ENCODE measurements at regions not wholly inside any gene's neighbourhood (a gene's known extent, or its start where the extent isn't known, plus 50 kb on each side); places are given as distances from the start of the nearest gene placed in this dataset.
A peak's percentile ranks its signal among the peaks of the same experiment; 100 is the strongest.

GRCh38 chr5:53815471-53815870 is 255.0 kb downstream of the NDUFS4 start:
- Histone ChIP-seq H3K9ac (ENCODE audit: low read length) (no peak overlapping the region), H3K79me2 (ENCODE audit: low read length) (no peaks in the 10 kb centered on the region), H3K27me3 (replicated peaks; ENCODE audit: insufficient read depth, low read length) (no peaks in the 10 kb centered on the region), H3K4me2 (ENCODE audit: low read depth, low read length) (no peak overlapping the region), H3K4me3 (ENCODE audit: low read length) (no peak overlapping the region), H3K36me3 (replicated peaks; ENCODE audit: insufficient read depth, low read length) (no peaks in the 10 kb centered on the region), H3K4me1 (ENCODE audit: low read length) (peaks cover 22% of the 10 kb centered on the region), H3K9me2 (replicated peaks; ENCODE audit: insufficient read depth, low read length) (no peaks in the 10 kb centered on the region), H3K9me3 (replicated peaks; ENCODE audit: insufficient read depth, low read length) (no peaks in the 10 kb centered on the region), H3F3A (ENCODE audit: insufficient read depth, low read length) (no peaks in the 10 kb centered on the region), H3K27ac (ENCODE audit: low read length) (no peak overlapping the region), H4K20me1 (ENCODE audit: insufficient read depth, low read length) (no peaks in the 10 kb centered on the region), H2AFZ (ENCODE audit: low read length) (no peak overlapping the region)
- TF ChIP-seq EZH2 (optimal IDR thresholded peaks at IDR 0.05; ENCODE audit: low read depth, low read length) (no peak), EZH2phosphoT487 (IDR thresholded peaks at IDR 0.05; ENCODE audit: low read length) (no peak)
- TF ChIP-seq, protein P1, sequence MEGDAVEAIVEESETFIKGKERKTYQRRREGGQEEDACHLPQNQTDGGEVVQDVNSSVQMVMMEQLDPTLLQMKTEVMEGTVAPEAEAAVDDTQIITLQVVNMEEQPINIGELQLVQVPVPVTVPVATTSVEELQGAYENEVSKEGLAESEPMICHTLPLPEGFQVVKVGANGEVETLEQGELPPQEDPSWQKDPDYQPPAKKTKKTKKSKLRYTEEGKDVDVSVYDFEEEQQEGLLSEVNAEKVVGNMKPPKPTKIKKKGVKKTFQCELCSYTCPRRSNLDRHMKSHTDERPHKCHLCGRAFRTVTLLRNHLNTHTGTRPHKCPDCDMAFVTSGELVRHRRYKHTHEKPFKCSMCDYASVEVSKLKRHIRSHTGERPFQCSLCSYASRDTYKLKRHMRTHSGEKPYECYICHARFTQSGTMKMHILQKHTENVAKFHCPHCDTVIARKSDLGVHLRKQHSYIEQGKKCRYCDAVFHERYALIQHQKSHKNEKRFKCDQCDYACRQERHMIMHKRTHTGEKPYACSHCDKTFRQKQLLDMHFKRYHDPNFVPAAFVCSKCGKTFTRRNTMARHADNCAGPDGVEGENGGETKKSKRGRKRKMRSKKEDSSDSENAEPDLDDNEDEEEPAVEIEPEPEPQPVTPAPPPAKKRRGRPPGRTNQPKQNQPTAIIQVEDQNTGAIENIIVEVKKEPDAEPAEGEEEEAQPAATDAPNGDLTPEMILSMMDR (IDR thresholded peaks at IDR 0.05; ENCODE audit: low read length): no peak
- DNase-seq: no peak

DNA sequence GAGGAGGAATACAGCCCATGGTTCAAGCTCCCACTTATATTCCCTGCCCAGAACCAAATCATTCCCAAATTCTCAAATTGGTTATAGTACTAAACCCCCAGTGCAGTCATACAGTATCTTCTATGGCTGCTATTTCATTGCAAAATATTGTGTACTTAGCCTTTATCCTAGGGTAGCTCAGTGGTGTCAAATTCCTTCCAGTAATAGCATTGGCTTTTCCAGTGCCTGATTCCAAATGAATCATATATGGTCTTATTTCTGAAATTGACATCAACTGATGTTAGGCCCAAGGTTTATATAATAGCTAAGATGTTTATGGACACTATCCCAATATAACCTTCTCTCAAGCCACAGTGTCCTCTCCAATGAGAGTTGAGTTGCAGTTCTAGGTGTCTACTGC is 256.7 kb downstream of the NDUFS4 start:
- H3K36me3 ChIP-seq (replicated peaks; ENCODE audit: insufficient read depth, low read length): no peaks in the 10 kb centered on the region
- no peaks in the 10 kb centered on the region for H4K20me1 ChIP-seq (ENCODE audit: insufficient read depth, low read length)
- no peaks in the 10 kb centered on the region for H3K27me3 ChIP-seq (replicated peaks; ENCODE audit: insufficient read depth, low read length)
- no peaks in the 10 kb centered on the region for H3K9me2 ChIP-seq (replicated peaks; ENCODE audit: insufficient read depth, low read length)
- H3K4me3 ChIP-seq (ENCODE audit: low read length): no peak overlapping the region
- H3K4me1 ChIP-seq (ENCODE audit: low read length): peaks cover 26% of the 10 kb centered on the region
- H3F3A ChIP-seq (ENCODE audit: insufficient read depth, low read length): no peaks in the 10 kb centered on the region
- H3K9ac ChIP-seq (ENCODE audit: low read length): no peak overlapping the region
- H2AFZ ChIP-seq (ENCODE audit: low read length): no peak overlapping the region
- no peaks in the 10 kb centered on the region for H3K9me3 ChIP-seq (replicated peaks; ENCODE audit: insufficient read depth, low read length)
- DNase-seq: no peak
- H3K4me2 ChIP-seq (ENCODE audit: low read depth, low read length): no peak overlapping the region
- H3K79me2 ChIP-seq (ENCODE audit: low read length): no peaks in the 10 kb centered on the region
- TF ChIP-seq, protein P1 (IDR thresholded peaks at IDR 0.05; ENCODE audit: low read length): no peak
- no peak for TF ChIP-seq EZH2phosphoT487 (IDR thresholded peaks at IDR 0.05; ENCODE audit: low read length)
- TF ChIP-seq EZH2 (optimal IDR thresholded peaks at IDR 0.05; ENCODE audit: low read depth, low read length): no peak
- H3K27ac ChIP-seq (ENCODE audit: low read length): no peak overlapping the region

DNA sequence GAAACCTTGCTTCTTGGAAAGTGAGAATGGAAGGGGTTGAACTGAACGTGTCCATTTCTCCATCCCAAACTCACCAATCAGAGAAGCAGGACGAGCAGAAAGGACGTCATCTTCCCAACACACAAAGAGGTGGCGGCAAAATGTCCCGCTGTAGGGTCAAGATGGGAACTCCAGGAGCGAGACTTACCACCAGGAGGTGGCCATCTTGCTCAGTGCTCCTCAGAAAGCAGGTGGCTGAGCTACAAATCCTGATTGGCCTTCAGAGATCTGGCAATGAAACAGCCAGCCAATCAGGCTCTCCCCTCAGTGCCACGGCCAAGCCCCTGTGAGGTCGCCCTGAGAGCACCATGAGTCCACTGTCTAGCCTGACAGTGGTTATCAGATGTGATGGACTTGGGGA is 259.0 kb downstream of the NDUFS4 start:
- H3K79me2 ChIP-seq (ENCODE audit: low read length): no peaks in the 10 kb centered on the region

More for the DNA sequence above, 259.0 kb downstream of the NDUFS4 start:
- H3K9ac ChIP-seq (ENCODE audit: low read length): no peak overlapping the region
- H3K4me3 ChIP-seq (ENCODE audit: low read length): no peak overlapping the region
- H3K4me1 ChIP-seq (ENCODE audit: low read length): peaks cover 23% of the 10 kb centered on the region
- H3K4me2 ChIP-seq (ENCODE audit: low read depth, low read length): peak overlapping the region; percentile 23; the same call in 1 of the 2 replicates
- no peaks in the 10 kb centered on the region for H3K27me3 ChIP-seq (replicated peaks; ENCODE audit: insufficient read depth, low read length)
- H3K9me3 ChIP-seq (replicated peaks; ENCODE audit: insufficient read depth, low read length): no peaks in the 10 kb centered on the region
- DNase-seq: no peak
- H3K9me2 ChIP-seq (replicated peaks; ENCODE audit: insufficient read depth, low read length): no peaks in the 10 kb centered on the region
- H3K36me3 ChIP-seq (replicated peaks; ENCODE audit: insufficient read depth, low read length): no peaks in the 10 kb centered on the region
- no peak overlapping the region for H2AFZ ChIP-seq (ENCODE audit: low read length)
- no peak overlapping the region for H3K27ac ChIP-seq (ENCODE audit: low read length)
- TF ChIP-seq EZH2 (optimal IDR thresholded peaks at IDR 0.05; ENCODE audit: low read depth, low read length) (no peak), EZH2phosphoT487 (IDR thresholded peaks at IDR 0.05; ENCODE audit: low read length) (no peak)
- TF ChIP-seq, protein P1 (IDR thresholded peaks at IDR 0.05; ENCODE audit: low read length): no peak
- H3F3A ChIP-seq (ENCODE audit: insufficient read depth, low read length): no peaks in the 10 kb centered on the region
- H4K20me1 ChIP-seq (ENCODE audit: insufficient read depth, low read length): no peaks in the 10 kb centered on the region
